BE2C (cell line): ENCODE measurements at regions not wholly inside any gene's neighbourhood (a gene's known extent, or its start where the extent isn't known, plus 50 kb on each side); places are given as distances from the start of the nearest gene placed in this dataset.
"Not testable (repeated sequence)": the region's sequence is repeated elsewhere in the genome, so short reads cannot be mapped to it uniquely, and the experiment has no call there.

ENCODE experiments used
- DNase-seq: peaks from one replicate; pipeline ENCODE4 v3.0.0-alpha.2; 2020
- H3K27me3 ChIP-seq: fragments of 250-450 bp; sonication (Bioruptor Pico); 2 replicates; pipeline ENCODE4 v1.5.1; 2020; ENCODE audit warnings: mild to moderate bottlenecking
- H3K36me3 ChIP-seq: fragments of 250-450 bp; sonication (Bioruptor Pico); 2 replicates; pipeline ENCODE4 v1.5.1; 2020; ENCODE audit warnings: mild to moderate bottlenecking
- H3K4me1 ChIP-seq: fragments of 250-450 bp; sonication (Bioruptor Pico); 2 replicates; pipeline ENCODE4 v1.5.1; 2020
- H3K4me3 ChIP-seq: 2 replicates; pipeline ENCODE4 v1.5.1; 2011; ENCODE audit warnings: low read depth, low read length
- H3K9me3 ChIP-seq: fragments of 250-450 bp; sonication (Bioruptor Pico); 2 replicates; pipeline ENCODE4 v1.5.1; 2020
- TF ChIP-seq, protein P1 (sequence below): IDR thresholded peaks from 2 replicates; pipeline ENCODE4 v1.5.1; 2012; ENCODE audit warnings: mild to moderate bottlenecking, low read depth, low read length

DNA sequence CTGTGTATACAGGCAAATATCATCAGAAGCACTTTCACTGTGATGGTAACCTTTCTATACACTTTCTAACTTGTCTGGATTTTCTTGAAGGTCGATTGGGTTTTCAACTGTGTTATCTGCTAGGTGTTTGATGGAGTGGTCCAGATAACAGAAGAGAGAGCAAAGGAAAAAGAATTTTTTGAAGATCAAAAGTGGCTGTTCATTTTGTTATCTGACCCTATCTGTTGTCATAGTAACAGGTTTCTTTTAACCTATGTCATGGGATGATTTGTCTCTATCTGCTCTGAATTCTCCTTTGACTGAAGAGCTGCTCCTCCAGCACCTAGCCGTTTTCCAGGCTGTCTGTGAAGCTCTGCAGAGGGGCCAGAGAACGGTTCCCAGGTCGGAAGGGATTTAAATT lies 77.8 kb upstream of the IRX2 start:
- Histone ChIP-seq H3K4me1 (no peaks in the 10 kb centered on the region), H3K4me3 (no peak overlapping the region), H3K9me3 (no peaks in the 10 kb centered on the region; the same call in 1 of the 2 replicates), H3K27me3 (no peaks in the 10 kb centered on the region), H3K36me3 (no peaks in the 10 kb centered on the region)
- DNase-seq, result no peak
- TF ChIP-seq, protein P1, sequence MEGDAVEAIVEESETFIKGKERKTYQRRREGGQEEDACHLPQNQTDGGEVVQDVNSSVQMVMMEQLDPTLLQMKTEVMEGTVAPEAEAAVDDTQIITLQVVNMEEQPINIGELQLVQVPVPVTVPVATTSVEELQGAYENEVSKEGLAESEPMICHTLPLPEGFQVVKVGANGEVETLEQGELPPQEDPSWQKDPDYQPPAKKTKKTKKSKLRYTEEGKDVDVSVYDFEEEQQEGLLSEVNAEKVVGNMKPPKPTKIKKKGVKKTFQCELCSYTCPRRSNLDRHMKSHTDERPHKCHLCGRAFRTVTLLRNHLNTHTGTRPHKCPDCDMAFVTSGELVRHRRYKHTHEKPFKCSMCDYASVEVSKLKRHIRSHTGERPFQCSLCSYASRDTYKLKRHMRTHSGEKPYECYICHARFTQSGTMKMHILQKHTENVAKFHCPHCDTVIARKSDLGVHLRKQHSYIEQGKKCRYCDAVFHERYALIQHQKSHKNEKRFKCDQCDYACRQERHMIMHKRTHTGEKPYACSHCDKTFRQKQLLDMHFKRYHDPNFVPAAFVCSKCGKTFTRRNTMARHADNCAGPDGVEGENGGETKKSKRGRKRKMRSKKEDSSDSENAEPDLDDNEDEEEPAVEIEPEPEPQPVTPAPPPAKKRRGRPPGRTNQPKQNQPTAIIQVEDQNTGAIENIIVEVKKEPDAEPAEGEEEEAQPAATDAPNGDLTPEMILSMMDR, result no peak

DNA sequence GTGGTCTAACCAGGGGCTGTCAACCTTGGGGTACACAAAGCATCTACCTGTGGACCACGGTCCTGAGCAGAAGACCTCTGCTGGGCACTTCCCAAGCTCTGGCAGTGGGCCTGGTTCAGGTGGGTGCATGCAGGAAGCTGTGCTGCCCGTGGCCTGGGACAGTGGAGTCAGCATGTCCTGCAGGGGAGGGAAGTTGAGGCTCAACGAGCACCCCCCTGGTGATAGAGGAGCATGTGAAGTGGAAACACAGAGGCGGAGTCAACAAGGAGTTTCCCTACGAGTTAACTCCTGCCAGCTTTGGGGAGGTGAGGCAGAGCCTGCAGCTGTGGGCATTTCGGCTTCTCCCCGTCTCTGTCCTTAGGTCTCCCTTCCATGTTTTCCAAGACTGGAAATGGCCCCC lies 67.5 kb upstream of the IRX2 start:
- TF ChIP-seq, protein P1, result no peak
- H3K4me3 ChIP-seq, result no peak overlapping the region
- peaks cover 2% of the 10 kb centered on the region for H3K9me3 ChIP-seq
- DNase-seq, result no peak
- no peaks in the 10 kb centered on the region for H3K27me3 ChIP-seq
- no peaks in the 10 kb centered on the region for H3K4me1 ChIP-seq
- no peaks in the 10 kb centered on the region for H3K36me3 ChIP-seq

DNA sequence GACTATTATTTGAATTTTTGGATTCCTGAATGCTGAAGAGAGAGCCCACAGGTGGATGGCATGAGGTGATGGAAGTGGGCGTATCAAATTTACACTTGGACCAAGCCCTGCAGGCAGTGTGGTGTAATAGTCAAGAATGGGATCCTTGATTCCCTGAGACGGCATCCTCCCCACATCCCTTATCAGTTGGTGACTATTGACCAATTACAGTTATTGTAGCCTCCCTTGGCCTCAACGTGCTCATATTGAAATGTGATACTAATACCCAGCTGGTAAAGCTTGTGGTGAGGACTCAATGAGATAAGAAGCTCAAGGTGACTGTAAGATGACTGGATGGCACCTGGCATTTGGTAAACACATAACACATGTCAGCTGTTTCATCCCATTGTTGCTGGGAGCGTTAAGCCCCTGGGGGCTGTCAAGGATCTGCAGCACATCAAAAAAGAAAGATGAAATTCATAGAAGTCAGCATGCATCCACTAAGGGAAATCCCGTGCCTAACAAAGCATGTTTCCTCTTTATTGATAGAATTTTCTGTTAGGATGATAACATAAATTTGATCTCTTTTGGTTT lies 65.6 kb upstream of the IRX2 start:
- TF ChIP-seq, protein P1, result no peak
- Histone ChIP-seq H3K27me3 (no peaks in the 10 kb centered on the region), H3K9me3 (peaks cover 2% of the 10 kb centered on the region), H3K4me1 (no peaks in the 10 kb centered on the region), H3K4me3 (no peak overlapping the region), H3K36me3 (no peaks in the 10 kb centered on the region)
- DNase-seq, result no peak

DNA sequence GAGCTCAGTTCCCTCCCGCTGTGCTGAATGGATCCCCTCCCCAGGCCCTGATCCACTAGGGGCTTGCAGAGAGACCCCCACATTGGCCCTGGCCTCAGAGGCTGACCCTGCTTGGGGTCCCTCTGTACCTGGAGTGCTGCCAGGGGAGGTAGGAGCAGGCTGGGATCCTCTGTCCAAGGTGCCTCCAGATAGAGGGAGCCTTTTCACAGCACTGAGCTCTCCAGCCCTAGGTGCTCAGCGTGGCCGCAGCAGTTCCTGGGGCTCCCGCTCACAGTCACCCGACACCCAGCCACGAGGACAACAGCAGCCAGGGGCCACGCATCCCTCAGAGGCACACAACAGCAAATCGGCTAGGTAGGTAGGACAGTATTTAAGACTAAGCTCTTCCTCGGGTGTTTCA lies 62.2 kb upstream of the IRX2 start:
- TF ChIP-seq, protein P1, result no peak
- H3K36me3 ChIP-seq, result no peaks in the 10 kb centered on the region
- no peak overlapping the region for H3K4me3 ChIP-seq
- no peak for DNase-seq
- H3K9me3 ChIP-seq, result peaks cover under 1% of the 10 kb centered on the region
- H3K4me1 ChIP-seq, result no peaks in the 10 kb centered on the region
- no peaks in the 10 kb centered on the region for H3K27me3 ChIP-seq

DNA sequence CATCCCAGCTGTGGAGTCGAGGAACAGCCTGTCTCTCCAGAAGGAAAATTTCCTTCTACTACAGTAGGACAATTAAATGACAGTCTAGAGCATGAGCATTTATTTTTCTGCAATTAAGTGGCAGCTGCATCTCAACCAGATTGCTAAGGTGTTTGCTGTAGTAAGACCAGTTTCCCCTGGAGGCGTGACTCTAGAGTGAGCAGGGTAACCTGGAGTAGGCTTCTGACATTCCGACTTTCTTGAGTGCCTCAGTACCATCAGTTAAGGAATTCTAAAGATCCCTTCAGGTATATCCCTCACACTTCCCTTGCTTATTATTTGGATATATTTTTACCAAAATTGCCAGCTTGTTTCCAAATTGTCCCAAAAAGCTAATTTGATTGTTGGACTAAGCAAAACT lies 59.2 kb upstream of the IRX2 start:
- TF ChIP-seq, protein P1, result no peak
- DNase-seq, result no peak
- no peaks in the 10 kb centered on the region for H3K36me3 ChIP-seq
- H3K27me3 ChIP-seq, result no peaks in the 10 kb centered on the region
- H3K9me3 ChIP-seq, result no peaks in the 10 kb centered on the region; the same call in 1 of the 2 replicates
- no peak overlapping the region for H3K4me3 ChIP-seq
- H3K4me1 ChIP-seq, result no peaks in the 10 kb centered on the region

DNA sequence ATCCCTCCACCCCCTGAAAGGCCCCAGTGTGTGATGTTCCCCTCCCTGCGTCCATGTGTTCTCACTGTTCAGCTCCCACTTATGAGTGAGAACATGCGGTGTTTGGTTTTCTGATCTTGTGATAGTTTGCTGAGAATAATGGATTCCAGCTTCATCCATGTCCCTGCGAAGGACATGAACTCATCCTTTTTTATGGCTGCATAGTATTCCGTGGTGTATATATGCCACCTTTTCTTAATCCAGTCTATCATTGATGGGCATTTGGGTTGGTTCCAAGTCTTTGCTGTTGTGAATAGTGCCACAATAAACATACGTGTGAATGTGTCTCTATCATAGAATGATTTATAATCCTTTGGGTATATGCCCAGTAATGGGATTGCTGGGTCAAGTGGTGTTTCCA lies 55.8 kb upstream of the IRX2 start:
- not testable (repeated sequence) for H3K4me1 ChIP-seq, H3K36me3 ChIP-seq, DNase-seq, H3K9me3 ChIP-seq, H3K4me3 ChIP-seq, H3K27me3 ChIP-seq

DNA sequence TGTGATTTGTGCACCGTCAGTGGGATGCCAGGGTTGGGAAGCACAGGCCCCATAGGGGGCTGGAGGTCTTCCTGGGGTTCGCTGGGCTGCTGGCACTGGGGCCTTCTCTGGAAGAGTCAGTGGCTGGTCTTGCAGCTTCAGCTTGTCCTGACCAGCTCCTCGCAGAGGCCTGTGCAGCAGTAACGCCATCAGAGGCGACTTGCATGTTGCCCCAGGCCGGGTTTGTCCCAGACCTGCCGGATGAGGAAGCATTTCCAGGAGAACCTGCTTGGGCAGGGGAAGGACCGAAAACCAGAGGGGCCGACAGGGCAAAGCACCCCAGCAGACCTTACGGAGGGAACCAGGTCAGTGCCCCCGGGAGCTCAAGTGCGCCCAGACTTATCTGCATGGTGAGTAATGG lies 54.7 kb upstream of the IRX2 start:
- H3K4me3 ChIP-seq, result no peak overlapping the region
- H3K36me3 ChIP-seq, result no peaks in the 10 kb centered on the region
- H3K27me3 ChIP-seq, result no peaks in the 10 kb centered on the region
- H3K9me3 ChIP-seq, result no peaks in the 10 kb centered on the region
- TF ChIP-seq, protein P1, result no peak
- no peak for DNase-seq
- no peaks in the 10 kb centered on the region for H3K4me1 ChIP-seq
